Testis (tissue), 2 donors: ENCODE measurements at regions not wholly inside any gene's neighbourhood (a gene's known extent, or its start where the extent isn't known, plus 50 kb on each side); places are given as distances from the start of the nearest gene placed in this dataset.

ENCODE experiments used
- DNase-seq: peaks from one replicate; pipeline ENCODE4 v3.0.0-alpha.2; 2019
- H3K27ac ChIP-seq, 2 donors: fragments of 200-600 bp; sonication (generic); one replicate each; pipeline ENCODE4 v1.5.1; 2019
- H3K27me3 ChIP-seq: fragments of 200-600 bp; sonication (generic); one replicate; pipeline ENCODE4 v1.5.1; 2019
- H3K36me3 ChIP-seq: fragments of 200-600 bp; sonication (generic); one replicate; pipeline ENCODE4 v1.5.1; 2017; ENCODE audit warnings: low read depth; ENCODE audit errors: missing control alignments
- H3K4me1 ChIP-seq: fragments of 200-600 bp; sonication (generic); one replicate; pipeline ENCODE4 v1.5.1; 2019
- H3K4me3 ChIP-seq, 2 donors: fragments of 200-600 bp; sonication (generic); one replicate each; pipeline ENCODE4 v1.5.1; 2017 to 2019
- H3K9me3 ChIP-seq: fragments of 200-600 bp; sonication (generic); one replicate; pipeline ENCODE4 v1.5.1; 2017
- POLR2A ChIP-seq: fragments of 450-650 bp; IDR thresholded peaks from one replicate; pipeline ENCODE4 v1.6.1; 2017; ENCODE audit warnings: antibody characterized with exemption, mild to moderate bottlenecking, moderate library complexity
- WGBS, 2 donors: methylation state at CpG; one replicate each; pipeline ENCODE4 v1.1.5; 2018; 5-methylcytosine and 5-hydroxymethylcytosine counted together
- intact Hi-C: fragments of 100-400 bp; cut with DNase I; formaldehyde crosslinking; loops from one replicate; pipeline ENCODE4 v1.15.1; 2023; ENCODE audit warnings: low total_unique reads
- TF ChIP-seq, protein P1 (sequence below), 3 experiments: fragments of 450-650 bp in 2 of 3; fragments of 200-600 bp in 1 of 3; sonication (generic) in 1 of 3; IDR thresholded peaks; one replicate each; pipeline ENCODE4 v1.5.1; 2016 to 2019; ENCODE audit warnings: antibody characterized with exemption in 3 of 3, mild to moderate bottlenecking in 2 of 3, moderate library complexity in 1 of 3

DNA sequence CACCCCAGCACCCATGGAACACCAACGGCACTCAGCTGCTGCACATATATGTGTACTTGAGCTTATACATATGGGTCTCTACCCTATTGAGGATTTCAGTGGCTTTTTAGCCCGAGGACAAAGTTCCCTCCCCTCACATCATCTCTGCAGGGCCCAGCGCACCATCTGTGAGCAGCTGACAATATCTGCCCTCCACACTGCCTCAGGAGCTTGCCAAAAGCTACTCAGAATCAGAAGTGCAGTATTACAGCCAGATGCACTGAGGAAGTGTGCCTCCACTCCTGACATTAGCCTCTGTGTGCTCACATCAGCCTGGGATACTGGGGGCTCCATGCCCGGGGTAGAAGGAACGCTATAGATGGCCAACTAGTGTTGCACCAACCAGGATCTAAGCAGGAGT, 903.9 kb downstream of the UQCRFS1 start:
- TF ChIP-seq, protein P1, sequence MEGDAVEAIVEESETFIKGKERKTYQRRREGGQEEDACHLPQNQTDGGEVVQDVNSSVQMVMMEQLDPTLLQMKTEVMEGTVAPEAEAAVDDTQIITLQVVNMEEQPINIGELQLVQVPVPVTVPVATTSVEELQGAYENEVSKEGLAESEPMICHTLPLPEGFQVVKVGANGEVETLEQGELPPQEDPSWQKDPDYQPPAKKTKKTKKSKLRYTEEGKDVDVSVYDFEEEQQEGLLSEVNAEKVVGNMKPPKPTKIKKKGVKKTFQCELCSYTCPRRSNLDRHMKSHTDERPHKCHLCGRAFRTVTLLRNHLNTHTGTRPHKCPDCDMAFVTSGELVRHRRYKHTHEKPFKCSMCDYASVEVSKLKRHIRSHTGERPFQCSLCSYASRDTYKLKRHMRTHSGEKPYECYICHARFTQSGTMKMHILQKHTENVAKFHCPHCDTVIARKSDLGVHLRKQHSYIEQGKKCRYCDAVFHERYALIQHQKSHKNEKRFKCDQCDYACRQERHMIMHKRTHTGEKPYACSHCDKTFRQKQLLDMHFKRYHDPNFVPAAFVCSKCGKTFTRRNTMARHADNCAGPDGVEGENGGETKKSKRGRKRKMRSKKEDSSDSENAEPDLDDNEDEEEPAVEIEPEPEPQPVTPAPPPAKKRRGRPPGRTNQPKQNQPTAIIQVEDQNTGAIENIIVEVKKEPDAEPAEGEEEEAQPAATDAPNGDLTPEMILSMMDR (IDR thresholded peaks at IDR 0.05): no peak
- no peak for TF ChIP-seq POLR2A
- no peak for DNase-seq
- WGBS, 2 donors: 63 to 72% methylated on average over 5 of the region's 5 CpGs

GRCh38 chr19:28307963-28308362, 905.0 kb downstream of the UQCRFS1 start:
- H3K4me3 ChIP-seq: no peak overlapping the region
- TF ChIP-seq, protein P1 (IDR thresholded peaks at IDR 0.05): no peak
- no peak for TF ChIP-seq POLR2A
- DNase-seq: no peak
- no peaks in the 10 kb centered on the region for H3K36me3 ChIP-seq
- H3K9me3 ChIP-seq: no peaks in the 10 kb centered on the region
- H3K4me1 ChIP-seq: no peaks in the 10 kb centered on the region
- H3K27me3 ChIP-seq: no peaks in the 10 kb centered on the region
- intact Hi-C loops: no loop called here
- WGBS, 2 donors: 88 to 90% methylated on average over 1 of the region's 1 CpG
- no peak overlapping the region for H3K27ac ChIP-seq

More for the DNA sequence above, 903.9 kb downstream of the UQCRFS1 start:
- Histone ChIP-seq H3K36me3 (no peaks in the 10 kb centered on the region), H3K27ac (no peak overlapping the region), H3K27me3 (no peaks in the 10 kb centered on the region), H3K4me3 (no peak overlapping the region), H3K4me1 (no peaks in the 10 kb centered on the region), H3K9me3 (no peaks in the 10 kb centered on the region)
- intact Hi-C loops: no loop called here

GRCh38 chr19:28307487-28307886, 905.5 kb downstream of the UQCRFS1 start:
- no peak overlapping the region for H3K4me3 ChIP-seq
- intact Hi-C loops: no loop called here
- no peaks in the 10 kb centered on the region for H3K36me3 ChIP-seq
- no peaks in the 10 kb centered on the region for H3K4me1 ChIP-seq
- H3K27ac ChIP-seq: no peak overlapping the region
- DNase-seq: no peak
- TF ChIP-seq POLR2A: no peak
- TF ChIP-seq, protein P1 (IDR thresholded peaks at IDR 0.05): no peak
- H3K27me3 ChIP-seq: no peaks in the 10 kb centered on the region
- 74 to 89% methylated on average over 2 of the region's 2 CpGs for WGBS, 2 donors
- H3K9me3 ChIP-seq: no peaks in the 10 kb centered on the region

DNA sequence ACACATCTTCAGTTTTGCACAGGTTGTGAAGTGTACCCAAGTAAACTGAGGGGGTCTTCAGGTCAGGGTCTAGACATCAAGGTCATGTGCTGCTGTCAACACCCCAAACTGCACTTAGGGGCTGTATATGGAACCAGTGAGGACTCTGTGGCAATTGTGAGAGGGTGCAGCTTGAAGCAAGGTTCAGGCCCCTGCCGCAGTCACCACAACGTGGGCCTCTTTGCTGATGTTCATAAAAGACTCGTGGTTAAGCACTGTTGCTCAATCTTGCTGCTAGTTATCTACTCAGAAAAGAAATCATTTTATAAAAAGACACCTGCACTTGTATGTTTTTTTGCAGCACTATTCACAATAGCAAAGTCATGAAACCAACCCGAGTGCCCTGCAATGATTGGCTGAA, 907.4 kb downstream of the UQCRFS1 start:
- H3K27me3 ChIP-seq: no peaks in the 10 kb centered on the region
- H3K4me1 ChIP-seq: no peaks in the 10 kb centered on the region
- H3K9me3 ChIP-seq: no peaks in the 10 kb centered on the region
- TF ChIP-seq, protein P1 (IDR thresholded peaks at IDR 0.05): no peak
- TF ChIP-seq POLR2A: no peak
- H3K27ac ChIP-seq: no peak overlapping the region
- 85 to 90% methylated on average over 4 of the region's 4 CpGs for WGBS, 2 donors
- intact Hi-C loops: no loop called here
- no peak overlapping the region for H3K4me3 ChIP-seq
- DNase-seq: no peak
- no peaks in the 10 kb centered on the region for H3K36me3 ChIP-seq

GRCh38 chr19:28303502-28303901, 909.4 kb downstream of the UQCRFS1 start:
- H3K9me3 ChIP-seq: no peaks in the 10 kb centered on the region
- no peaks in the 10 kb centered on the region for H3K36me3 ChIP-seq
- H3K27ac ChIP-seq: no peak overlapping the region
- no peaks in the 10 kb centered on the region for H3K27me3 ChIP-seq
- no peak overlapping the region for H3K4me3 ChIP-seq
- no peaks in the 10 kb centered on the region for H3K4me1 ChIP-seq
- no peak for DNase-seq
- intact Hi-C loops: no loop called here
- 79 to 81% methylated on average over 7 of the region's 7 CpGs for WGBS, 2 donors
- no peak for TF ChIP-seq POLR2A
- TF ChIP-seq, protein P1 (IDR thresholded peaks at IDR 0.05): no peak
